ENCODE measurements at regions not wholly inside any gene's neighbourhood (a gene's known extent, or its start where the extent isn't known, plus 50 kb on each side); places are given as distances from the start of the nearest gene placed in this dataset.

GRCh38 chr18:73927496-73927895 lies 220.1 kb downstream of the FBXO15 start:
- TF ChIP-seq CTCF (IDR thresholded peaks at IDR 0.05): no peak
- ATAC-seq (ENCODE audit: low FRiP score) (no peak), DNase-seq (ENCODE audit: low spot score) (no peak)

- no peak for ATAC-seq (ENCODE audit: low FRiP score)
- TF ChIP-seq CTCF (IDR thresholded peaks at IDR 0.05): no peak
- no peak for DNase-seq (ENCODE audit: low spot score)
Observed at GRCh38 chr18:73924836-73925235, 222.8 kb downstream of the FBXO15 start.

GRCh38 chr18:73924307-73924706 lies 223.3 kb downstream of the FBXO15 start:
- DNase-seq (ENCODE audit: low spot score) (no peak), ATAC-seq (ENCODE audit: low FRiP score) (no peak)
- no peak for TF ChIP-seq CTCF (IDR thresholded peaks at IDR 0.05)

GRCh38 chr18:73923866-73924265 lies 223.8 kb downstream of the FBXO15 start:
- ATAC-seq (ENCODE audit: low FRiP score): no peak
- no peak for TF ChIP-seq CTCF (IDR thresholded peaks at IDR 0.05)
- DNase-seq (ENCODE audit: low spot score): no peak

GRCh38 chr18:73920033-73920432 lies 227.6 kb downstream of the FBXO15 start:
- TF ChIP-seq CTCF (IDR thresholded peaks at IDR 0.05): no peak
- ATAC-seq (ENCODE audit: low FRiP score): no peak
- no peak for DNase-seq (ENCODE audit: low spot score)

- ATAC-seq (ENCODE audit: low FRiP score): no peak
- DNase-seq (ENCODE audit: low spot score): no peak
- no peak for TF ChIP-seq CTCF (IDR thresholded peaks at IDR 0.05)
Observed at GRCh38 chr18:73918816-73919215, 228.8 kb downstream of the FBXO15 start.

- ATAC-seq (ENCODE audit: low FRiP score): no peak
- no peak for TF ChIP-seq CTCF (IDR thresholded peaks at IDR 0.05)
- DNase-seq (ENCODE audit: low spot score): no peak
Observed at GRCh38 chr18:73917046-73917445, 230.6 kb downstream of the FBXO15 start.

Data from omental fat pad (tissue), 3 donors.